NCI-H82 (cell line): ENCODE measurements at regions not wholly inside any gene's neighbourhood (a gene's known extent, or its start where the extent isn't known, plus 50 kb on each side); places are given as distances from the start of the nearest gene placed in this dataset.

Experiments used
- DNase-seq: peaks from one replicate; lab custom pipeline; 2025; lab: John Stamatoyannopoulos, UW

GRCh38 chr5:74028976-74029375 lies 403.0 kb downstream of the ARHGEF28 start:
- DNase-seq: peak; percentile 96

GRCh38 chr5:74028406-74028805 lies 402.4 kb downstream of the ARHGEF28 start:
- peak; percentile 95 for DNase-seq

GRCh38 chr5:74027732-74028338 lies 401.8 kb downstream of the ARHGEF28 start:
- DNase-seq: peak; percentile 13

GRCh38 chr5:74026310-74026709 lies 400.3 kb downstream of the ARHGEF28 start:
- DNase-seq: peak; percentile 27

- DNase-seq: no peak
These were observed 395.1 kb downstream of the ARHGEF28 start for GRCh38 chr5:74021126-74021525.

DNA sequence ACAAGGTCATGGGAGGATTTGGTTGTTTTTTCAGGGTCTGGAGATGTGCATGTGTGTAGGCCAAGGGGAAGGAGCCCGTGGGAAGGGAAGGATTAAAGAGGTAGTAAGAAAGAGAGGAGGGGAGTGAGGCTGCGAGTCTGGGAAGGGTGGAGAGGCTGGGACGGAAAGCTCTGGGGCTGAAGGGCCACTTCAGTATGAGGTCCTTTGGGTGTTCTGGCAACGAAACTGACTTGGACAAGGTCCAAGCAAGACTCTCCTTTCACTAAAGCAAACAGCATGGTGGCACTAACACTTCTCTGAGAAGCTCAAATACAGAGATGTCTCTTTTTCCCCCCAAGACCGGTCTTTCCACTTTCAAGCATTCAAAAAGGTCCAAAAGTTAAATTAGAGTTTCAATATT lies 394.5 kb downstream of the ARHGEF28 start:
- no peak for DNase-seq

DNA sequence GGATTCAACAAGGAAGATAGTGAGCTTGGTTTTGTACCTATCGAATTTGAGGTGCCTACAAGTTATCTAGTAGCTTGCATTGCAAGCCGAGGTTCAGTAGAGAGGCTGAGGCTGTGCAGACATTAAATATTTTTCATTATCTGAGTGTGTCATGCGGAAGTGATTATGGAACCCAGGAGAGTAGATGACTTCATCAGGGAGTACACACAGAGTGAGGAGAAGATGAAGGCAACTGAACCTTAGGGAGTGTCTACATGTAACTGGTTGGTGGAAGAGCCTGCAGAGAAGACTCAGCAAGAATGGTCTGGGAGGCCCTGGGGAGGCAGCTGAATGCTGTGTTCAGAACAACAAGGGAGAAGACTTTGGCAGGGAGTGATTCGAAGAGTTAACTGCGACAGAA lies 393.9 kb downstream of the ARHGEF28 start:
- DNase-seq: no peak

GRCh38 chr5:74017786-74018211 lies 391.8 kb downstream of the ARHGEF28 start:
- no peak for DNase-seq

- no peak for DNase-seq
These were observed 391.1 kb downstream of the ARHGEF28 start for GRCh38 chr5:74017112-74017511.

- no peak for DNase-seq
These were observed 390.4 kb downstream of the ARHGEF28 start for GRCh38 chr5:74016373-74016772.

DNA sequence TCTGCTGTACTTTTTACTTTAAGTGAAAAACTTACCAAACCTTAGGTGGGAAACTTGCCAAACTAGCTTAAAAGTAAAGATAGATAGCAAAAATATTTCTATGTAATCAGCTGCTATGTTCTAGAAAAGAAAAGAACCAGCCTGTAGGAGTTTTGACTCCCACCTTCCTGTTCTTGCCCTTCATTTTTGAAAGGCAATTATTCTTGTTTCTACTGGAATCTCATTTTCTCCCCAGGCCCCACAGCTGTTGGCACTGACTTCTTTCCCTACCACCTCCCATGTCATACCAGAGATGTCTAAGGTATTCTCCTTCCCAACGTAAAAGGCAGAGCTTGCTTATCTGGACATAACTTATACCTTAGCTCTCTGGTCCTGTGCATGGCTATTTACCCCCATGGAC lies 389.7 kb downstream of the ARHGEF28 start:
- no peak for DNase-seq

DNA sequence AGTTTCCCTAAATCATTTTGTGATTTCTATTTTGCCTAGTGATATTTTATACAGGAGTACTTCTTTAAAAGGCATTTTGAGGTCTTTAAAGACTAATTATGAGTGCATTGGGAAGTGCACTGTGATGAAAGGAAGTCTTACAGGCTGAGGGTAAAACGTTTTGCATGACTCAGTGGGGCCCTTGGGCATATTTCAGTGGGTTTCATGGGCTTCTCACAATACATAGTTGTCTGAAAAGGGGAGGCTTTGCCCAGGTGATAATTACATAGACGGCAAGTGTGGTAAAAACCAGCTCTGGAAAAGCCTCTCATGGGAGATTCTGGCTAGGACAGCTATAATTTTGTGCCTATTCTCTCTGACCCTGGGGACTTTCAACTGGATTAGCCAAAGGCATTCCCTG lies 387.2 kb downstream of the ARHGEF28 start:
- DNase-seq: no peak

- DNase-seq: no peak
These were observed 383.5 kb downstream of the ARHGEF28 start for GRCh38 chr5:74009502-74009901.

- no peak for DNase-seq
These were observed 381.2 kb downstream of the ARHGEF28 start for GRCh38 chr5:74007193-74007592.

DNA sequence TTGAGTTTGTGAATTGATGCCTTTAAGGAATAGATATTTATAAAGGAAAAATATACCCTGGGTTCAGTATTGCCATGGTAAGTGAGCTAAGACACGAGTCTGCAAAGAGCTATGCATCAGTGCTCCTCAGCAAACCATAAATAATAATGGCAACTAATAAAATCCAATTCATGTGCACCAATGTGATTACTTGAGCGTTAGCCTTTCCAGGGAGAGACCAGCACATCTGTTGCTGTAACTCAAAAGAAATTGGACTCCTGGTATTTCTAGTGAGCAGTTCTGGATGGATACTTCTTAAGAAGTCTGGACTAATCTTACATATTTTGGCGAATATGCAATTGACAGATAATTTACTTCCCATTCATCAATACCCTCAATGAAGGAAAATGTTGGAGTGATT lies 373.3 kb downstream of the ARHGEF28 start:
- peak; percentile 92 for DNase-seq

DNA sequence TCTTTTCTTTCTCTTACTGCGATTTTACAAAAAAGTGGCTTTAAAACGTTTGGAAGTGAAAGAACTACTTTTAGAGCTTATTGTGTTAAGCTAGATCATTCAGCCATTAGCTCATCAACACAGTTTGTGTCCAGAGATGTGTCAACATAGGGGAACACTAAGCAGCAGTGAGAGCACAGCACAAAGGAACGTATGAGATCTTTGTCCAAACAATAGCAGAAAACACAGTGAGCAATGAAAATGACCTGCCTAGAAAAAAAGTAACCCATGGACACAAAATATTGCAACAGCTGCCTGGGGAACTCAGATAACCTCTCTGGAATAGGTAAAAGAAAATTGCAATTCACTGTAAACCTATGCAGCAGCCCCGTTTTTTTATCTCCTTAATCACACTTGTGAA lies 372.5 kb downstream of the ARHGEF28 start:
- peak; percentile 37 for DNase-seq

DNA sequence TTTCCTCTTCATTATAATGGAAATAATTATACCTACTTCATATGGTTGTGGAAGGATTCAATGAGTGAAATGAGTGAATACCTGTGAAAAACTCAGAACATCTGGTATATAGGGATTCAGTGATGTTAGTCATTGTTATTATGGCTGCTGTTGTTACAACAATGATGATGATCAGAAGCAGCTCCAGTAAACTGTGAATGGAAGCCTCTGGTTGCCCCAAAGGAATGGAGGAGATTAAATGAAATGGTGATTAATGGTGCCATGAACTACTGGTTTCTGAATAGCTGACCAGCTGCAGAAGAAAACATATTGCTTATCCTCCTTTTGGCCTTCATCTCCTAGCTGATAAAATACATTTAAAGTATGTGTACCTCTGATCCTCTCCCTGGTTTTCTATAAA lies 372.0 kb downstream of the ARHGEF28 start:
- DNase-seq: peak; percentile 60

DNA sequence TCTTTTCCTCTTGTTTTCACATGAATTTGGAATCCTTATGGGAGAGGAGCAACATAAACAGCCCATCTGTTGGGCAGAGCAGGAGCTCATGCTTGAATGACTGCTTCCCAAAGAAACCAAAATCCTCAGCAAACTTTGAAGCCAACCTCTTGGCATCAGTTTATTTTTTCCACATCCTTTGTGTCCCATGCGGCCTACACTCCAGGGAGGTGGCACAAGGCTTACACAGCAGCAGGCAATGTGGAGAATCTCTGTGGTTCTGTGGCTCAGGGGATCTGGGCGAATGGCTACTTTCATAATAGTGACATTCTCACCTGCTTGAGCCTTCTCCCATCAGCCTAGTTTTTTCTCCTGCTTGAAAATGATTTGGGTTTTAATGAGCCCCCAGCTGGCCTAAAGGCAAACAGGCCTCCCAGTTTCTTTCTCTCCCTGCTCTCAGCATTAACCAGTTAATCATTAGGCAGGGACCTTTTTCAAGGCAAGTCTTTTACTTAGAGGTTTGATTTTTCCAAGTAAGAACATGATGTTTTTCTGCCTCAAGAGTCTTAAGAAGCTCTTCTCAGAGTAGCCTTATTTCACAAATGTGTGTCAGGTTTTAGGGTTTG lies 370.3 kb downstream of the ARHGEF28 start:
- peak; percentile 25 for DNase-seq

DNA sequence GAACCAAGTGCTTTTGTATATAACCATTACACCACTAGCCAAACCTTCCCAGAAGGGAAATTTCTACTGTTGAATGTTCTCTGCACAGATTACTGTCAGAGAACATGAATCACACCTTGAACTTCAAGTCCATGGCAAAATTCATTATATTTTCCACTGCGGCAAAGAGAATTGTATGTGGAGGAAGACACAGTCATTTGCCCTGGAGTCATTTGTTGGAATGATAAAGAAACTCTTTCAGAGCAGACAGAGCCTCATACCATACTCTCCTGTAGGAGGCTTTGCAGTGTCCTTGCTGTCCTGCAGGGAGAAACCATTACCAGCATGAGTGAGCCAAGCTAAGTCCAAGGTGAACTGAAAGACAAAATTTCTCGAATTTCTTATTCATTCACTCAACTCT lies 369.0 kb downstream of the ARHGEF28 start:
- DNase-seq: peak; percentile 54
